ENCODE measurements at regions not wholly inside any gene's neighbourhood (a gene's known extent, or its start where the extent isn't known, plus 50 kb on each side); places are given as distances from the start of the nearest gene placed in this dataset.

- DNase-seq (ENCODE audit: low spot score) = no peak
Observed at GRCh38 chr22:49180683-49181024, 647.0 kb downstream of the BRD1 start.

GRCh38 chr22:49179886-49180682 is 647.6 kb downstream of the BRD1 start:
- no peak for DNase-seq (ENCODE audit: low spot score)

GRCh38 chr22:49179175-49179574 is 648.5 kb downstream of the BRD1 start:
- DNase-seq (ENCODE audit: low spot score) = no peak

- no peak for DNase-seq (ENCODE audit: low spot score)
Observed at GRCh38 chr22:49178246-49179005, 649.2 kb downstream of the BRD1 start.

GRCh38 chr22:49177666-49178065 is 650.0 kb downstream of the BRD1 start:
- no peak for DNase-seq (ENCODE audit: low spot score)

GRCh38 chr22:49176956-49177355 is 650.7 kb downstream of the BRD1 start:
- no peak for DNase-seq (ENCODE audit: low spot score)

- no peak for DNase-seq (ENCODE audit: low spot score)
Observed at GRCh38 chr22:49170053-49170452, 657.6 kb downstream of the BRD1 start.

GRCh38 chr22:49169074-49169744 is 658.5 kb downstream of the BRD1 start:
- DNase-seq (ENCODE audit: low spot score) = no peak

GRCh38 chr22:49168219-49168813 is 659.4 kb downstream of the BRD1 start:
- DNase-seq (ENCODE audit: low spot score) = no peak

- no peak for DNase-seq (ENCODE audit: low spot score)
Observed at GRCh38 chr22:49166746-49167145, 660.9 kb downstream of the BRD1 start.

- DNase-seq (ENCODE audit: low spot score) = no peak
Observed at GRCh38 chr22:49166211-49166610, 661.5 kb downstream of the BRD1 start.

- no peak for DNase-seq (ENCODE audit: low spot score)
Observed at GRCh38 chr22:49164773-49165320, 662.8 kb downstream of the BRD1 start.

GRCh38 chr22:49163960-49164690 is 663.5 kb downstream of the BRD1 start:
- no peak for DNase-seq (ENCODE audit: low spot score)

- DNase-seq (ENCODE audit: low spot score) = no peak
Observed at GRCh38 chr22:49163258-49163959, 664.3 kb downstream of the BRD1 start.

- no peak for DNase-seq (ENCODE audit: low spot score)
Observed at GRCh38 chr22:49162841-49163240, 664.8 kb downstream of the BRD1 start.

- no peak for DNase-seq (ENCODE audit: low spot score)
Observed at GRCh38 chr22:49161002-49161850, 666.4 kb downstream of the BRD1 start.

- DNase-seq (ENCODE audit: low spot score) = no peak
Observed at GRCh38 chr22:49160261-49161001, 667.2 kb downstream of the BRD1 start.

GRCh38 chr22:49159711-49160110 is 668.0 kb downstream of the BRD1 start:
- DNase-seq (ENCODE audit: low spot score) = no peak
